Right cardiac atrium (tissue), 5 donors: ENCODE measurements at regions not wholly inside any gene's neighbourhood (a gene's known extent, or its start where the extent isn't known, plus 50 kb on each side); places are given as distances from the start of the nearest gene placed in this dataset.

Source experiments
- ATAC-seq, 2 donors: fragments of 200-7000 bp; cut with Tn5 transposase; one replicate each; pipeline versions ENCODE4 v1.8.0 to v1.9.1; 2020; ENCODE audit warnings: moderate library complexity in 2 of 2, mild to moderate bottlenecking in 1 of 2
- DNase-seq, 3 donors: peaks; one replicate each; pipeline ENCODE4 v3.0.0-alpha.2; 2020
- H3K27ac ChIP-seq: one replicate; pipeline ENCODE4 v1.5.1; 2013; ENCODE audit warnings: mild to moderate bottlenecking, low read length, control low read depth, moderate library complexity
- H3K27me3 ChIP-seq: one replicate; pipeline ENCODE4 v1.6.1; 2013; ENCODE audit not compliant: control insufficient read depth, insufficient read depth
- H3K4me1 ChIP-seq: one replicate; pipeline ENCODE4 v1.6.1; 2013; ENCODE audit warnings: low read length; ENCODE audit not compliant: control insufficient read depth, insufficient read depth
- H3K4me3 ChIP-seq: one replicate; pipeline ENCODE4 v1.5.1; 2013; ENCODE audit warnings: low read length, control low read depth
- H3K9me3 ChIP-seq: one replicate; pipeline ENCODE4 v1.6.1; 2013; ENCODE audit warnings: low read length; ENCODE audit not compliant: control insufficient read depth
- WGBS: extraction: QIAGEN DNeasy Blood & Tissue Kit; methylation state at CpG from one replicate; pipeline ENCODE4 v1.1.7; 2013; 5-methylcytosine and 5-hydroxymethylcytosine counted together
- intact Hi-C, 4 donors: fragments of 100-400 bp; cut with DNase I; formaldehyde crosslinking; loops; one replicate each; pipeline versions ENCODE4 v1.11.0 to v1.14.0; 2022 to 2023
- donor health status: healthy with polysubstance abuse.
- donor health status: DM: no; HTN: yes; CAD: no.
- donor health status: DM: no; HTN: no; CAD: no.
- donor health status: DM: no; HTN: yes; CAD: no; lungs with severe emphysema.
- donor health status: DM: yes; HTN: yes; CAD: no.

DNA sequence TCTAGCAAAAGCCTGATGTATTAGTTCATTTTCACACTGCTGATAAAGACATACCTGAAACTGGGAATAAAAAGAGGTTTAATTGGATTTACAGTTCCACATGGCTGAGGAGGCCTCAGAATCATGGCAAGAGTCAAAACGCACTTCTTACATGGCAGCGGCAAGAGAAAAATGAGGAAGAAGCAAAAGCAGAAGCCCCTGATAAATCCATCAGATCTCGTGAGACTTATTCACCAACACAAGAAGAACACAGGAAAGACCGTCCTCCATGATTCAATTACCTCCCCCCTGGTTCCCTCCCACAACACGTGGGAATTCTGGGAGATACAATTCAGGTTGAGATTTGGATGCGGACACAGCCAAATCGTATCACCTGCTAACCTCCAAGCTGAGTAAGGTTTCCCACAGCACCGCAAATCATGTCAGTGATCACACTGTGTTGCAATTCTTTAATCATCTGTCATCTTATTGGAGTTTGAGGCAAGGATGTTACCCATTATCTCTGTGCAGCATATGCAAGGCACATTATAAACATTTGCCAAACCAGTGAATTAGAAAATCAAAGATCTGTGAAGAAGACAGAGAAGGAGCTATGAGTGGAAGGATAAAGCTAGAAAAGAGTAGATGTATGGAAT, 128.5 kb downstream of the ZNF281 start:
- H3K27ac ChIP-seq: no peak overlapping the region
- ATAC-seq (no peak), DNase-seq (no peak)
- H3K9me3 ChIP-seq: peaks cover 2% of the 10 kb centered on the region
- no peak overlapping the region for H3K4me3 ChIP-seq
- intact Hi-C loops: no loop called here
- 86% methylated on average over 8 of the region's 8 CpGs for WGBS
- H3K27me3 ChIP-seq: no peaks in the 10 kb centered on the region
- no peaks in the 10 kb centered on the region for H3K4me1 ChIP-seq

DNA sequence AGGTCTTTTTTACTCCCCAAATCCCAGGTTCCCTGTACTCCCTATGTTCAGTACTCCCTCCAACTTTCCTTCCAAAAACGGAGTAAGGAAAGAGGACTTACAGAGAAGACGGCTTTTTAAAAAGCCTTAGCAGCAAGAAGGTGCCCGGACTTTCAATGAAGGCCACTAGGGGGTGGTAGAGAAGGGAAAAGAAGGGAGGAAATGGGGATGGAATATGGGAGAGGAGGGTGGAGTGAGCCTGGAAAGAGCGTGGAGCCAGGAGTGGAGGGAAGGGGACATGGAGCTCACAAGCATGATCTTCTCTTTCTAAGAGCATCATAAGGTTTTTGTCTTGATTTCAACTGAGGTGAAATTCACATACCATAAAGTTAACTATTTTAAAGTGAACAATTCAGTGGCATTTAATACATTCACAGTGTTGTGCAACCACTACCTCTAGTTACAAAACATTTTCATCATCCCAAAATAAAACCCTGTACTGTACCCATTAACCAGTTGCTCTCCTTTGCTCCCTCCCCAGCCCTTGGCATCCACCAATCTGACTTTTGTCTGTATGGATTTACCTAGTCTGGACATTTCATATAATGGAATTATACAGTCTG, 129.9 kb downstream of the ZNF281 start:
- WGBS: 30% methylated on average over 4 of the region's 4 CpGs
- ATAC-seq: no peak
- Histone ChIP-seq H3K4me1 (peaks cover 2% of the 10 kb centered on the region), H3K27ac (no peak overlapping the region), H3K9me3 (peaks cover 2% of the 10 kb centered on the region), H3K27me3 (no peaks in the 10 kb centered on the region), H3K4me3 (no peak overlapping the region)
- intact Hi-C loops: no loop called here
- no peak for DNase-seq

DNA sequence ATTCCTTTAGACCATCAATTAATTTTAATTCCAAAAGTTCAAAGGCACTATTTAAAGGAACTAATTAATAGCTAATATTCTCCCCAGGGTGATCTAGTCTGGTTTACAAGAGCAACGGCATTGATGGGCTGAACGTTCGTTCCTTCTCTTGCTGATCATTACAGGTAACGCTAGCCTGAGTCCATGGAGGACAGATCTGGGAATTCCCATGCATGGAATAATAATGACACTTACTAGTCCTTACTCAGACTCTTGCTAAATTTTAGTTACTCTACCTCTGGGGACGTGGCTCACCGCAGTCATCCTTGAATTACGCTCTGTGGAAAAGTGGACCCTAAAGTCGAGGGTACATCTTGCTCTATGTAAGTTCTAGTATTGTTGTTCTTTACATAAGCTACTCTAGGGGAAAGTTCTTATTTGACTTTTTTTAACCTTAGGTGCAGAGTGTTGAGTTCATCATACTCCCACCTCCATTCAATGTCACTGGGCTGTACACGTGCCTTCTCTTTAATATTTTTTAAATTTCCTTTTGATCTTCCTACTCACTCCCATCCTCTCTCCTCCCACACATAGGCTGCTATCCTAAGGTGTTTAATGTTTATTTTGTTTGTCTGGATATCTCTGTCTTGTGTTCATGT, 133.9 kb downstream of the ZNF281 start:
- ATAC-seq (no peak), DNase-seq (no peak)
- Histone ChIP-seq H3K27me3 (no peaks in the 10 kb centered on the region), H3K9me3 (peaks cover 2% of the 10 kb centered on the region), H3K27ac (no peak overlapping the region), H3K4me3 (no peak overlapping the region), H3K4me1 (peaks cover 2% of the 10 kb centered on the region)
- 80% methylated on average over 9 of the region's 9 CpGs for WGBS
- intact Hi-C loops: no loop called here

DNA sequence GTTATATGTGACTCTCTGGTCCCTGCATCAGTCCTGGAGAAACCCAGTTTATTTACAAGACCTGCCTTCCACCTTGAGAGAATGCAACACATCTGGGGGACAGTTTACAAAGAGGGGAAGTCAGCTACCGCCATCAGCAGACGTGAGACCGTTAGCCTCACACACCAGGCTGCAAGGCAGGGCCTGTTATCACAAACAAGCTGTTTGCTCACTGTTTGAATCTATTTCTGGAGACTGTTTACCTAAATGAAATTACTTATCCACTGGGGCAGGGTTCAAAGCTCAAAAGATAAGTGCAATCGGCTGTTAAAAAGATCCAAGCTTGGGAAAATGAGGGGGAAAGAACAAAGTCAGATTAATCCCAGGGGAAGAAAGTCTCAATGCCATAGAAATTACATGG, 134.4 kb downstream of the ZNF281 start:
- H3K27me3 ChIP-seq: no peaks in the 10 kb centered on the region
- intact Hi-C loops: no loop called here
- H3K4me3 ChIP-seq: no peak overlapping the region
- peaks cover 2% of the 10 kb centered on the region for H3K9me3 ChIP-seq
- 17% methylated on average over 4 of the region's 4 CpGs for WGBS
- peaks cover 2% of the 10 kb centered on the region for H3K4me1 ChIP-seq
- ATAC-seq: no peak
- no peak overlapping the region for H3K27ac ChIP-seq
- no peak for DNase-seq

DNA sequence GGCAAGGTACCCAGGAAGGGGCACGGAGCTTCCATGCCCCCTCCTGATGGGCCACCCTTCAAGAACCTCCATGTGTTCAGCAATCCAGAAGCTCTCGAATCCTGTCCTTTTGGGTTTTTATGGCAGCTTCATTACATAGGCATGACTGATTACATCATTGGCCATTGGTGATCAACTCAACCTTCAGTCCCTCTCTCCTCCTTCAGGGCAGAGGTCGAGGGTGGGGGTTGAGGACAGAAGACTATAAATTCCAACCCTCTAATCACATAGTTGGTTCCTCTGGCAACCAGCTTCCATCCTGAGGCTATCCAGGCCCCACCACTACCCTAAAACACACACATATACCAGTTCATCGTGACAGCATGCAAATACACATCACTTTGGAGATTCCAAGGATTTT, 135.7 kb downstream of the ZNF281 start:
- Histone ChIP-seq H3K4me1 (peaks cover 2% of the 10 kb centered on the region), H3K27me3 (no peaks in the 10 kb centered on the region), H3K27ac (no peak overlapping the region), H3K4me3 (no peak overlapping the region), H3K9me3 (peaks cover 1% of the 10 kb centered on the region)
- WGBS: 86% methylated on average over 4 of the region's 4 CpGs
- ATAC-seq (no peak), DNase-seq (no peak)
- intact Hi-C loops: no loop called here

DNA sequence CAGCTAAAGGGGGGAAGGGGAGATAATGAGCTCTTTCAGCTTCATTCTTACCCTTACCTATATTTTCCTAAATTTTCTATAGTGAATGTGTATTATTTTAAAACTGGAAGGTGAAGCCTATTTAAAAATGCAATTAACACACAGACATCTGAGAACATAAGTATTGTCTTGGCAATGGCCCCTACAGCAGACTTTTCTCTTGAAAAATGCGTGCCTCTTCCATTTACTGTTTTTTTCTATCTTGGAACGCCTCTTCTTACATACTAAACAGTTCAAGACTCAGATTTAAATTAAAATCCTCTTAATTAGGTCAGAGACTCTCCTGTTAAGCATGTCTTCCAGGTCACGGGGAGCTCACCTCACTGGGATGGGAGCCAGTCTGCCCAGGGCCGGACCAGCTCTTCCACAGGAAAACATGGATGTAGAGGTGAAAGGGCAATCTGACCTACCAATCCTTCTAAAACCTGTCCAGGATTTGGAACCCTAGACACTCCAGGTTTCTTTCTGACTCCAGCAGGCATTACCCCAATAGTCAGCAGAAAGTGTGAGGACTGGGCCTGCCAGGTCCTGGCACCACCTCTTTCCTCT, 137.3 kb downstream of the ZNF281 start:
- Histone ChIP-seq H3K9me3 (peaks cover 1% of the 10 kb centered on the region), H3K4me1 (peaks cover 2% of the 10 kb centered on the region), H3K4me3 (no peak overlapping the region), H3K27me3 (no peaks in the 10 kb centered on the region), H3K27ac (no peak overlapping the region)
- no peak for DNase-seq
- ATAC-seq: no peak
- 85% methylated on average over 4 of the region's 4 CpGs for WGBS
- intact Hi-C loops: no loop called here

DNA sequence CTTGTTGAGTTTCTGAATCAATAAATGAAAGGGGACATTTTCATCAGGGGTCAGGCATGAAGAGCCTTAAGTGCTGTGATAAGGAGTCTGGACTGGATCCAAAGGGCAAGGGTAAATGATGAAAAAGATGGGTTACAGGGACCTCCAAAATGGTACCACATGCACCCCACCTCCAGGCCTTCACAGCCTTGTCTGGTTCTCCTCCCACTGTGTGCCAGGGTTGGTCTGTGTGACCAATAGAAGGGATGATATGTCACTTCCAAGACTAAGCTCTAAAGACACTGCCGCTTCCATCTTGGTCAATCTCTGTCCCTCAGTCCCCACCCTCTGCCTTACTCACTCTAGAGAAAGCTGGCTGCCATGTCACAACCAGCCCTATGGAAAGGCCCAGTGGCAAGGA, 140.6 kb downstream of the ZNF281 start:
- DNase-seq (no peak), ATAC-seq (no peak)
- Histone ChIP-seq H3K9me3 (peaks cover 1% of the 10 kb centered on the region), H3K4me1 (no peaks in the 10 kb centered on the region), H3K4me3 (no peak overlapping the region), H3K27ac (no peak overlapping the region), H3K27me3 (no peaks in the 10 kb centered on the region)
- intact Hi-C loops: no loop called here
- WGBS: 100% methylated on average over 1 of the region's 1 CpG

DNA sequence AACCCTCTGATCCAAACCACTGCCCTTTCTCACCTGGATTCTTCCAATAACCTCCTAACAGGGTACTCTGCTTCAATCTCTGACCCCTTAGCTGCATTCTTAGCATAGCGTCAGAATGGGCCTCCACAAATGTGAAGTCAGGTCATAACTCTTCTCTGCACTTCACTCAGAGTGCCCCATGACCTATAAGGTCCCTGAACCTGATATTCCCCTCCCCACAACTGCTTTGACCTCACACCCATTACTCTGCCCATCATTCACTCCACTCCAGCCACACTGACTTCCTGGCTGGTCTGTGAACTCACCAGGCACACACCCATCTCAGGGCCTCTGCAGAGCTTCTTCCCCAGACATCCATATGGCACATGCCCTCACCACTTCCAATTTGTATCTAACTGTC, 141.9 kb downstream of the ZNF281 start:
- 86% methylated on average over 1 of the region's 1 CpG for WGBS
- DNase-seq (no peak), ATAC-seq (no peak)
- no peak overlapping the region for H3K27ac ChIP-seq
- H3K4me3 ChIP-seq: no peak overlapping the region
- peaks cover 1% of the 10 kb centered on the region for H3K9me3 ChIP-seq
- intact Hi-C loops: no loop called here
- no peaks in the 10 kb centered on the region for H3K4me1 ChIP-seq
- no peaks in the 10 kb centered on the region for H3K27me3 ChIP-seq

DNA sequence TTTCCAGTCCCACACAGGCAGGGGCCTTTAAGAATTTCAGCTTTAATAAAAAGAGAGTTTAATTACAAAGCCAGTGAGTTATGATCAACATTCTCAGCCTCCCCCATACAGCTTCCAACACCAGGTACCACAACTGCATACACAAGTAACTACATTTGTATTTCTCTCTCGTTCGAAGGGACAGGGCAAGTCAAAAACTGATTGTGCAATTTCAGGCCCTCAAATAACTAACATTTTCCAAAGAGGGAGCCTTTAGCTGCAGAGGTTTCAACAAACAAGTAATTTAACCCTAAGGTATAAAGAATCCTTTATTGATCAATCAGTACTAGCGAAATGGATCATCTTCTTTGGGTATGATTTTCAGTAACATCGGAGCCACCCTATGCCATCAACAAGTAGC, 142.4 kb downstream of the ZNF281 start:
- Histone ChIP-seq H3K4me1 (no peaks in the 10 kb centered on the region), H3K27ac (no peak overlapping the region), H3K9me3 (peaks cover 1% of the 10 kb centered on the region), H3K4me3 (no peak overlapping the region), H3K27me3 (no peaks in the 10 kb centered on the region)
- ATAC-seq (no peak), DNase-seq (no peak)
- 93% methylated on average over 4 of the region's 4 CpGs for WGBS
- intact Hi-C loops: no loop called here

DNA sequence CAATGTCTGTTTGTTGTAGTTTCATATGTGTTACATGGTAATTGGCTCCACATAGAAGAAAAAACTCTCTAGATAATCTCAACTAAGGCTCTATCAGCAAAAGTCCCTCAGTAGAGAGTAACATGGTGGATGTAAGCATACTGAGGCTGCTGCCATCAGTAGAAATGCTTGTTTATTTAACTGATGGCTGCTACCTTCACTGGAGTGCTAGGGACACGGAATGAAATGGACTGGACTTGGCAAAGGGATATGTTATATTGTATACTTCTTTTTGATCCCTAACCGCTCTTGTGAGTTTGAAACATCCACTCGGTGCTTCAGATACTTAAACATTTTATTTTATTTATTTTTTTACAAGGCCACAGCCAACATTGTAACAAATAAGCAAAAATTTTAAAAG, 143.0 kb downstream of the ZNF281 start:
- Histone ChIP-seq H3K4me3 (no peak overlapping the region), H3K27ac (no peak overlapping the region), H3K9me3 (peaks cover 1% of the 10 kb centered on the region), H3K27me3 (no peaks in the 10 kb centered on the region), H3K4me1 (no peaks in the 10 kb centered on the region)
- DNase-seq: no peak
- no peak for ATAC-seq
- 92% methylated on average over 3 of the region's 3 CpGs for WGBS
- intact Hi-C loops: no loop called here

DNA sequence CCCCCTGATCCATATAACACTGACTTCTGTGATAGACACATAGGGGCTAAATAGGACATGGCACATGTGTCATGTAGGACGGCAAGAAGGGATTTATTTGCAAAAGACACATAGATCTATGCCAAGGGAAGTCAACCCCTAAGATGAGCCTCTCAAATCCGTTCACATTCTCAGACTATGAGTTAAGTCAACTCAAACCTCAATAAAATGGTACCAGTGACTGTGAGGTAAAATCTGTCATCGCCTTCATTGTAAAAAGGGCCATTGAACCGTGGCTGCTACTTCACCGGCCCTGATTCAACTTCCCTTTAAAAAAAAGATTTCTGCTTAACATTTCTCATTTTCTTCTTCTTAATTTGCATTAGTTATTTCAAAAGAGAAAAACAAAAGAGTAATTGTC, 144.0 kb downstream of the ZNF281 start:
- H3K27ac ChIP-seq: no peak overlapping the region
- H3K4me3 ChIP-seq: no peak overlapping the region
- ATAC-seq (no peak), DNase-seq (no peak)
- H3K9me3 ChIP-seq: peaks cover 1% of the 10 kb centered on the region
- no peaks in the 10 kb centered on the region for H3K27me3 ChIP-seq
- 82% methylated on average over 5 of the region's 5 CpGs for WGBS
- no peaks in the 10 kb centered on the region for H3K4me1 ChIP-seq
- intact Hi-C loops: no loop called here
